ENCODE measurements at regions not wholly inside any gene's neighbourhood (a gene's known extent, or its start where the extent isn't known, plus 50 kb on each side); places are given as distances from the start of the nearest gene placed in this dataset.
"Not testable (repeated sequence)": the region's sequence is repeated elsewhere in the genome, so short reads cannot be mapped to it uniquely, and the experiment has no call there.

DNA sequence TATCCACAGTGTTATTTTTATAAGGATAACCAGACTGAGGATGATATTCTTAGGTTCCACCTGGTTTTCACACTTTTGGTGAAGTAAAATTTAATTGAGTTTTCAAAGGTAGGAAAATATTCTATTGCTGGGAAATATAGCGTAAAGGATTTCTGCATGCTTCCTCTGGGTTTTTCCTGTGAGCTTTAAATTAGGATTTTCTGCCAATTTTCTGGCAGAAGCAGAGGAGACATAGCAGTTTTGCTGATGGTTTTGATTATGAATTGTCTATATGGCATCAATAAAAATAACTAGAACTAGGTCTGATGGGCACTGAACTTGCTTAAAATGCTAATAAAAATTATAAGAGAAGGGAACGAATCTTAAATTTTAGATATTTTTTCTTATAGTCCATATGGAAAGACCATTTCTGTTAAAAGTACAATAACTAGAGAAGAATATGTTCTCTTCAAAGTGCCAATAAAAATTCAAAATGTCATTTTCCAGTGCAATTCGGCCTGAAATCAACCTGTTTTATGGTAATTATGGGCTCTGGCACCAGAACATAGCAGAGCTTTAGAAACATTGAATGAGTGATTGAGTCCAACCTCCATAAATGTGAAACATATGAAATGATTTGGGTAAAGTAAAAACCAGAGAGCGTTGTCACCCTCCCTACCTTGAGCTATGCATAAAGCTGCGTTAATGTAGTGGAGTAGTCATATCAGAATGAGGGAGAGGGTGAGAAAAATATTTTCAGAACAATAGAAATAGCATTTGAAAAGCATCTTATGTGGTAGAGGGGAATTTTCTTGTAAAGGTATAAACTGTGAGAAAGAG, 279.7 kb downstream of the SPRY1 start:
- H3K27ac Mint-ChIP-seq, result no peak overlapping the region
- no peaks in the 10 kb centered on the region for H3K27me3 Mint-ChIP-seq
- no peak overlapping the region for H3K4me3 Mint-ChIP-seq
- H3K9me3 Mint-ChIP-seq, result no peaks in the 10 kb centered on the region
- no peak for DNase-seq (ENCODE audit: extremely low spot score, unreplicated experiment)
- TF ChIP-seq, protein P1, sequence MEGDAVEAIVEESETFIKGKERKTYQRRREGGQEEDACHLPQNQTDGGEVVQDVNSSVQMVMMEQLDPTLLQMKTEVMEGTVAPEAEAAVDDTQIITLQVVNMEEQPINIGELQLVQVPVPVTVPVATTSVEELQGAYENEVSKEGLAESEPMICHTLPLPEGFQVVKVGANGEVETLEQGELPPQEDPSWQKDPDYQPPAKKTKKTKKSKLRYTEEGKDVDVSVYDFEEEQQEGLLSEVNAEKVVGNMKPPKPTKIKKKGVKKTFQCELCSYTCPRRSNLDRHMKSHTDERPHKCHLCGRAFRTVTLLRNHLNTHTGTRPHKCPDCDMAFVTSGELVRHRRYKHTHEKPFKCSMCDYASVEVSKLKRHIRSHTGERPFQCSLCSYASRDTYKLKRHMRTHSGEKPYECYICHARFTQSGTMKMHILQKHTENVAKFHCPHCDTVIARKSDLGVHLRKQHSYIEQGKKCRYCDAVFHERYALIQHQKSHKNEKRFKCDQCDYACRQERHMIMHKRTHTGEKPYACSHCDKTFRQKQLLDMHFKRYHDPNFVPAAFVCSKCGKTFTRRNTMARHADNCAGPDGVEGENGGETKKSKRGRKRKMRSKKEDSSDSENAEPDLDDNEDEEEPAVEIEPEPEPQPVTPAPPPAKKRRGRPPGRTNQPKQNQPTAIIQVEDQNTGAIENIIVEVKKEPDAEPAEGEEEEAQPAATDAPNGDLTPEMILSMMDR (conservative IDR thresholded peaks at IDR 0.05), result no peak
- no peaks in the 10 kb centered on the region for H3K36me3 Mint-ChIP-seq
- H3K4me1 Mint-ChIP-seq (ENCODE audit: unreplicated experiment), result peaks cover 6% of the 10 kb centered on the region

DNA sequence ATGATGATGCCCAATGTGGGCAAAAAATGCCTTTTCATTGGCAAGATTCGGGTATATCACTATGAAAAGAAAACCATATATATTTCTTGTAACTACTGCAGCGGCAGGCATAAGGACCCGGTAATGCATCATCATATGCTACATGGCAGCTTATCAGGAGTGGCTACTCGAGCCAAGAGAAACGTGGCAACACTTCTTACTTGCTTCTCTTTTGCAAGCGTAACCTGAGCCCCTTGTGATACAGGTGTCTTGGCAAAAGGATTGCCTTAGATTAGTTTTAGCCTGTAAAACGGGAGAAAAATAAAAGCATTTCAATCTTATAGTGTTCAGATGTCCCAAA, 280.3 kb downstream of the SPRY1 start:
- peaks cover 6% of the 10 kb centered on the region for H3K4me1 Mint-ChIP-seq (ENCODE audit: unreplicated experiment)

DNA sequence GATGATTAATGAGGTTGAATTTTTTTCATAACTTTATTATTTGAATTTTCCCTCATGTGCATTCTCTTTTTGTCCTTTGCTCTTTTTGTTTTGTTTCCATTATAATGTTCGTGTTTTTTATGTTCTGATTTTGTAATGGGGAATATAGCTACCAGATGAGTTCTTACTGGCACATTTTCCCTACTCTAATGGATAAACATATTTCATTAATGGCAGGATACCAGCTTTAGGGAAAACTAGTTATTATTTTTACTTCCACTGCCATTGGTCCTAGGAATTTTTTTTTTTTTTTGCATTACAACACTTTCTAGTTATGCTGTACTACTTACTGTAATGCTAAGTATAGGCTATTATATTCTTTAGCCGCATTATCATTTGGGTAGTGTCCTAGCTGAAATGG, 286.3 kb downstream of the SPRY1 start:
- H3K9me3 Mint-ChIP-seq, result peaks cover 15% of the 10 kb centered on the region
- no peak overlapping the region for H3K27ac Mint-ChIP-seq
- no peak overlapping the region for H3K4me3 Mint-ChIP-seq
- peaks cover 7% of the 10 kb centered on the region for H3K36me3 Mint-ChIP-seq
- no peaks in the 10 kb centered on the region for H3K27me3 Mint-ChIP-seq
- TF ChIP-seq, protein P1 (conservative IDR thresholded peaks at IDR 0.05), result no peak
- DNase-seq (ENCODE audit: extremely low spot score, unreplicated experiment), result no peak
- no peaks in the 10 kb centered on the region for H3K4me1 Mint-ChIP-seq (ENCODE audit: unreplicated experiment)

More for the DNA sequence above, 280.3 kb downstream of the SPRY1 start:
- H3K27ac Mint-ChIP-seq, result no peak overlapping the region
- no peaks in the 10 kb centered on the region for H3K36me3 Mint-ChIP-seq
- H3K27me3 Mint-ChIP-seq, result no peaks in the 10 kb centered on the region
- no peak overlapping the region for H3K4me3 Mint-ChIP-seq
- no peak for DNase-seq (ENCODE audit: extremely low spot score, unreplicated experiment)
- H3K9me3 Mint-ChIP-seq, result no peaks in the 10 kb centered on the region
- TF ChIP-seq, protein P1 (conservative IDR thresholded peaks at IDR 0.05), result no peak

DNA sequence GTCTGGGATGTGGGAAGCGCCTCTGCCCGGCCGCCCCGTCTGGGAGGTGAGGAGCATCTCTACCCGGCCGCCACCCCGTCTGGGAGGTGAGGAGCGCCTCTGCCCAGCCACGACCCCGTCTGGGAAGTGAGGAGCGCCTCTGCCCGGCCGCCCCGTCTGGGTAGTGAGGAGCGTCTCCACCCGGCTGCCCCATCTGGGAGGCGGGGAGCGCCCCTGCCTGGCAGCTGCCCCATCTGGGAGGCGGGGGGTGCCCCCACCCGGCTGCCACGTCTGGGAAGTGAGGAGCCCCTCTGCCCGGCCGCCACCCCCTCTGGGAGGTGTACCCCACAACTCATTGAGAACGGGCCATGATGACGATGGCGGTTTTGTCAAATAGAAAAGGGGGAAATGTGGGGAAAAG, 288.3 kb downstream of the SPRY1 start:
- not testable (repeated sequence) for H3K27ac Mint-ChIP-seq; H3K27me3 Mint-ChIP-seq; H3K4me3 Mint-ChIP-seq; H3K4me1 Mint-ChIP-seq (ENCODE audit: unreplicated experiment); H3K36me3 Mint-ChIP-seq; DNase-seq (ENCODE audit: extremely low spot score, unreplicated experiment)
- peaks cover 25% of the 10 kb centered on the region for H3K9me3 Mint-ChIP-seq

DNA sequence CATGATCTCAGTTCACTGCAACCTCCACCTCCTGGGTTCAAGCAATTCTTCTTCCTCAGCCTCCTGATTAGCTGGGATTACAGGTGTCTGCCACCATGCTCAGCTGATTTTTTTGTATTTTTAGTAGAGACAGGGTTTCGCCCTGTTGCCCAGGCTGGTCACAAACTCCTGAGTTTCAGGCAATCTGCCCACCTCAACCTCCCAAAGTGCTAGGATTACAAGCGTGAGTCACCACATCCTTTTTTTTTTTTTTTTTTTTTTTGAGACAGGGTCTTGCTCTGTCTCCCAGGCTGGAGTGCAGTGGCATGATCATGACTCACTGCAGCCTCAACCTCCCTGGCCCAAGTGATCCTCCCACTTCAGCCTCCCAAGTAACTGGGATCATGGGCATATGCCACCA, 298.9 kb downstream of the SPRY1 start:
- not testable (repeated sequence) for H3K4me1 Mint-ChIP-seq (ENCODE audit: unreplicated experiment); H3K9me3 Mint-ChIP-seq; H3K27ac Mint-ChIP-seq; H3K4me3 Mint-ChIP-seq; H3K36me3 Mint-ChIP-seq; DNase-seq (ENCODE audit: extremely low spot score, unreplicated experiment); H3K27me3 Mint-ChIP-seq

DNA sequence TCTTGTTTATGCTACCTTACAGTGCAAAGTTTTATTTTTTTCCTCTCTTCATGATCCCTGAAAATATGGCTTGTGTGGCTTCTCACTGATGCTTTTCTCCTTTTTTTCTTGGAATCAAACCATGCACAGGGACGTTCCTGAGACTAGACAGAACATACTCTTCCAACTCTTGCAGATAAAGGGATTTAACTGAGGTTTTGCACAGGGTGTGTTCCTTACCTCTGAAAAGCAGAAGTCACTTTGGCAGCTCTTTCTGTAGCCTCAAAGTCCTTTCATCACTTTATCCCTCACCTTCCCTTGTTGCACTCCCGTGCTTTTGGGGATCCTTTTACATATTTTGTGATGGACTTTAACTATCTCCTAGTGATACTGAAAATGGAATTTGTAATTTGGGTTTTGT, 300.1 kb downstream of the SPRY1 start:
- H3K27ac Mint-ChIP-seq, result no peak overlapping the region
- H3K4me1 Mint-ChIP-seq (ENCODE audit: unreplicated experiment), result peaks cover 12% of the 10 kb centered on the region
- no peak overlapping the region for H3K4me3 Mint-ChIP-seq
- no peaks in the 10 kb centered on the region for H3K27me3 Mint-ChIP-seq
- H3K36me3 Mint-ChIP-seq, result no peaks in the 10 kb centered on the region
- no peak for DNase-seq (ENCODE audit: extremely low spot score, unreplicated experiment)
- H3K9me3 Mint-ChIP-seq, result peaks cover 4% of the 10 kb centered on the region
- TF ChIP-seq, protein P1 (conservative IDR thresholded peaks at IDR 0.05), result no peak
